ENCODE measurements at regions not wholly inside any gene's neighbourhood (a gene's known extent, or its start where the extent isn't known, plus 50 kb on each side); places are given as distances from the start of the nearest gene placed in this dataset.

GRCh38 chr2:64220894-64221617, 76.8 kb upstream of the PELI1 start:
- no peak for DNase-seq (ENCODE audit: low read depth)
- no peak overlapping the region for H3K4me3 ChIP-seq (ENCODE audit: low read depth, low read length)
- TF ChIP-seq, protein P1, sequence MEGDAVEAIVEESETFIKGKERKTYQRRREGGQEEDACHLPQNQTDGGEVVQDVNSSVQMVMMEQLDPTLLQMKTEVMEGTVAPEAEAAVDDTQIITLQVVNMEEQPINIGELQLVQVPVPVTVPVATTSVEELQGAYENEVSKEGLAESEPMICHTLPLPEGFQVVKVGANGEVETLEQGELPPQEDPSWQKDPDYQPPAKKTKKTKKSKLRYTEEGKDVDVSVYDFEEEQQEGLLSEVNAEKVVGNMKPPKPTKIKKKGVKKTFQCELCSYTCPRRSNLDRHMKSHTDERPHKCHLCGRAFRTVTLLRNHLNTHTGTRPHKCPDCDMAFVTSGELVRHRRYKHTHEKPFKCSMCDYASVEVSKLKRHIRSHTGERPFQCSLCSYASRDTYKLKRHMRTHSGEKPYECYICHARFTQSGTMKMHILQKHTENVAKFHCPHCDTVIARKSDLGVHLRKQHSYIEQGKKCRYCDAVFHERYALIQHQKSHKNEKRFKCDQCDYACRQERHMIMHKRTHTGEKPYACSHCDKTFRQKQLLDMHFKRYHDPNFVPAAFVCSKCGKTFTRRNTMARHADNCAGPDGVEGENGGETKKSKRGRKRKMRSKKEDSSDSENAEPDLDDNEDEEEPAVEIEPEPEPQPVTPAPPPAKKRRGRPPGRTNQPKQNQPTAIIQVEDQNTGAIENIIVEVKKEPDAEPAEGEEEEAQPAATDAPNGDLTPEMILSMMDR (conservative IDR thresholded peaks at IDR 0.05; ENCODE audit: low read depth, low read length): no peak

- TF ChIP-seq, protein P1 (conservative IDR thresholded peaks at IDR 0.05; ENCODE audit: low read depth, low read length): no peak
- no peak for DNase-seq (ENCODE audit: low read depth)
- no peak overlapping the region for H3K4me3 ChIP-seq (ENCODE audit: low read depth, low read length)
Measured at GRCh38 chr2:64221935-64222334, 77.7 kb upstream of the PELI1 start.

DNA sequence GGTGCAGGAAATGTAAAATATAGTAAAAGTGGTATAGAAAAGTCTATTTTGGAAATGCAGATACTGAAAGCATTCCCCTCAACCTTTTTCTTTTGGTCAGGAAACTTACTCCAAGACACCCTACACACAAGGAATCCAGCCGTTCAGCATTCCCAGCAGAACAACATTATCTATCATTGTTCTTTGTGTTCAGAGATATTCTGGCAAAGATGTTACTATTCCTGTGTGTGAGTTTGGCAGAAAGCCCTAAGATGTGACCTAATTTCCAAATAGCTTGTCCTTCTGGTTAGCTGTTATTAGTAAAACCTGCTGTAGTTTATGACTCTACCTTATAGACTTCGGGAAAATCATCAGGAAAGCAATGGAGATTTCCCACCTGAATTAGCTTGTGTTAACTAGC, 78.1 kb upstream of the PELI1 start:
- TF ChIP-seq, protein P1 (conservative IDR thresholded peaks at IDR 0.05; ENCODE audit: low read depth, low read length): no peak
- no peak overlapping the region for H3K4me3 ChIP-seq (ENCODE audit: low read depth, low read length)
- DNase-seq (ENCODE audit: low read depth): no peak

DNA sequence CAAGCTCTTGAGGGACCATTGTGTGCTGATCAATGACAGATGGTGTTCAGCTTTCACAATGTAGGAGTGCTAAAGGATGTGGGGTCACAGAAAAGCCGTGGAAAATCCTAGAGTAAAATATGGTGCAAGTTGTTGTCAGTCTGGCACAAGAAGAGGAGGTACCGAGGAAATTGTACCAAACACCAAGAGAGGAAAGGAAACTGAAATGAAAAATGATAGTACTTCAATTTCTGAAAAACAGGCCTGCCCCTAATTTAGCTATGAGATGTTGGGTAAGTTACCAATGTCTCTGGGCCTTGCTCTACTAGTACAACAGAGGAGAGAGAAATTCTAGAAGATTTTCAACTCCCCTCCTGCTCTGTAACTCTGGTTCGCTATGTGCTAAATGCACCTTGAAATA, 78.8 kb upstream of the PELI1 start:
- DNase-seq (ENCODE audit: low read depth): no peak
- no peak overlapping the region for H3K4me3 ChIP-seq (ENCODE audit: low read depth, low read length)
- TF ChIP-seq, protein P1 (conservative IDR thresholded peaks at IDR 0.05; ENCODE audit: low read depth, low read length): no peak

GRCh38 chr2:64225491-64225890, 81.3 kb upstream of the PELI1 start:
- H3K4me3 ChIP-seq (ENCODE audit: low read depth, low read length): no peak overlapping the region
- DNase-seq (ENCODE audit: low read depth): no peak
- TF ChIP-seq, protein P1 (conservative IDR thresholded peaks at IDR 0.05; ENCODE audit: low read depth, low read length): no peak

DNA sequence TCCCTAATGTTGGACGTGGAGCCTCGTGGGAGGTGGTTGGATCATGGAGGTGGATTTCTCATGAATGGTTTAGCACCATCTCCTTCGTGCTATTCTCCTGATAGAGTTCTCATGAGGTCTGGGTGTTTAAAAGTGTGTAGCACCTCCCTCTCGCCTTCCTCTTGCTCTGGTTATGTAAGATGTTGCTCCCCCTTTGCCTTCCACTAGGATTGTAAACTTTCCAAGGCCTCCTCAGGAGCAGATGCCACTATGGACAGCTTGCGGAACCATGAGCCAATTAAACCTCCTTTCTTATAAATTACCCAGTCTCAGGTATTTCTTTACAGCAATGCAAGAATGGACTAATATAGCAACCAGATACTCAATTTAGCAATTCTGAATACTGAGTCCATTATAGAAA, 82.4 kb upstream of the PELI1 start:
- no peak overlapping the region for H3K4me3 ChIP-seq (ENCODE audit: low read depth, low read length)
- DNase-seq (ENCODE audit: low read depth): no peak
- TF ChIP-seq, protein P1 (conservative IDR thresholded peaks at IDR 0.05; ENCODE audit: low read depth, low read length): no peak

GRCh38 chr2:64227603-64228125, 83.4 kb upstream of the PELI1 start:
- no peak for DNase-seq (ENCODE audit: low read depth)
- H3K4me3 ChIP-seq (ENCODE audit: low read depth, low read length): peak overlapping the region; percentile 63
- TF ChIP-seq, protein P1 (conservative IDR thresholded peaks at IDR 0.05; ENCODE audit: low read depth, low read length): no peak

All from epithelial cell of proximal tubule (primary cell).